ENCODE measurements at regions not wholly inside any gene's neighbourhood (a gene's known extent, or its start where the extent isn't known, plus 50 kb on each side); places are given as distances from the start of the nearest gene placed in this dataset.

- no peak for ATAC-seq
Observed at GRCh38 chr7:108997480-108997879, 427.8 kb downstream of the DNAJB9 start.

- no peak for ATAC-seq
Observed at GRCh38 chr7:109003742-109004141, 434.1 kb downstream of the DNAJB9 start.

- ATAC-seq, result no peak
Observed at GRCh38 chr7:109009636-109010035, 440.0 kb downstream of the DNAJB9 start.

- no peak for ATAC-seq
Observed at GRCh38 chr7:109020251-109020650, 450.6 kb downstream of the DNAJB9 start.

- no peak for ATAC-seq
Observed at GRCh38 chr7:109021390-109021789, 451.7 kb downstream of the DNAJB9 start.

- ATAC-seq, result no peak
Observed at GRCh38 chr7:109029866-109030265, 460.2 kb downstream of the DNAJB9 start.

GRCh38 chr7:109044691-109045090 lies 475.0 kb downstream of the DNAJB9 start:
- ATAC-seq, result no peak

- ATAC-seq, result no peak
Observed at GRCh38 chr7:109049366-109049765, 479.7 kb downstream of the DNAJB9 start.

GRCh38 chr7:109059089-109059488 lies 489.4 kb downstream of the DNAJB9 start:
- ATAC-seq, result no peak

- ATAC-seq, result no peak
Observed at GRCh38 chr7:109062798-109063197, 493.1 kb downstream of the DNAJB9 start.

- ATAC-seq, result no peak
Observed at GRCh38 chr7:109073543-109073942, 503.9 kb downstream of the DNAJB9 start.

GRCh38 chr7:109076396-109076972 lies 506.8 kb downstream of the DNAJB9 start:
- ATAC-seq, result no peak

GRCh38 chr7:109091042-109091441 lies 521.4 kb downstream of the DNAJB9 start:
- ATAC-seq, result no peak

GRCh38 chr7:109092268-109092667 lies 522.6 kb downstream of the DNAJB9 start:
- no peak for ATAC-seq

- ATAC-seq, result no peak
Observed at GRCh38 chr7:109101332-109101731, 531.7 kb downstream of the DNAJB9 start.

GRCh38 chr7:109109558-109109957 lies 539.9 kb downstream of the DNAJB9 start:
- no peak for ATAC-seq

- ATAC-seq, result no peak
Observed at GRCh38 chr7:109111086-109111485, 541.4 kb downstream of the DNAJB9 start.

- no peak for ATAC-seq
Observed at GRCh38 chr7:109121599-109122300, 552.1 kb downstream of the DNAJB9 start.

- ATAC-seq, result no peak
Observed at GRCh38 chr7:109125001-109125400, 555.3 kb downstream of the DNAJB9 start.

GRCh38 chr7:109126404-109127050 lies 556.9 kb downstream of the DNAJB9 start:
- no peak for ATAC-seq

GRCh38 chr7:109127145-109127544 lies 557.5 kb downstream of the DNAJB9 start:
- ATAC-seq, result no peak

GRCh38 chr7:109131141-109131540 lies 561.5 kb downstream of the DNAJB9 start:
- no peak for ATAC-seq

- ATAC-seq, result no peak
Observed at GRCh38 chr7:109136893-109137292, 567.2 kb downstream of the DNAJB9 start.

GRCh38 chr7:109154748-109155147 lies 585.1 kb downstream of the DNAJB9 start:
- ATAC-seq, result no peak
